Smooth muscle cell (in vitro differentiated cells): ENCODE measurements at regions not wholly inside any gene's neighbourhood (a gene's known extent, or its start where the extent isn't known, plus 50 kb on each side); places are given as distances from the start of the nearest gene placed in this dataset.

Experiments used
- DNase-seq: peaks from one replicate; lab custom pipeline; 2025; ENCODE audit not compliant: unreplicated experiment; lab: John Stamatoyannopoulos, UW
- H2AFZ ChIP-seq: fragments of 200-600 bp; sonication (generic); 2 replicates; pipeline ENCODE4 v1.6.0; 2016; ENCODE audit warnings: antibody characterized with exemption, low read depth, mild to moderate bottlenecking
- H3F3A ChIP-seq: fragments of 200-600 bp; sonication (generic); 2 replicates; pipeline ENCODE4 v1.6.0; 2017; ENCODE audit warnings: antibody characterized with exemption, low read depth
- H3K27ac ChIP-seq: fragments of 200-600 bp; sonication (generic); 2 replicates; pipeline ENCODE4 v1.5.1; 2016; ENCODE audit warnings: low read depth, mild to moderate bottlenecking
- H3K27me3 ChIP-seq: fragments of 200-600 bp; sonication (generic); 2 replicates; pipeline ENCODE4 v1.6.1; 2016; ENCODE audit warnings: low read depth, mild to moderate bottlenecking
- H3K36me3 ChIP-seq: fragments of 200-600 bp; sonication (generic); 2 replicates; pipeline ENCODE4 v1.5.1; 2016; ENCODE audit warnings: low read depth
- H3K4me1 ChIP-seq: fragments of 200-600 bp; sonication (generic); 2 replicates; pipeline ENCODE4 v1.5.1; 2016; ENCODE audit warnings: low read depth
- H3K4me2 ChIP-seq: fragments of 200-600 bp; sonication (generic); 2 replicates; pipeline ENCODE4 v1.6.0; 2016; ENCODE audit warnings: mild to moderate bottlenecking
- H3K4me3 ChIP-seq: fragments of 200-600 bp; sonication (generic); 2 replicates; pipeline ENCODE4 v1.5.1; 2016; ENCODE audit warnings: mild to moderate bottlenecking
- H3K79me2 ChIP-seq: fragments of 200-600 bp; sonication (generic); 2 replicates; pipeline ENCODE4 v1.6.0; 2016; ENCODE audit warnings: low read depth, mild to moderate bottlenecking
- H3K9ac ChIP-seq: fragments of 200-600 bp; sonication (generic); 2 replicates; pipeline ENCODE4 v1.6.0; 2016; ENCODE audit warnings: low read depth
- H3K9me3 ChIP-seq: fragments of 200-600 bp; sonication (generic); replicated peaks from 2 replicates; pipeline ENCODE4 v1.5.1; 2016; ENCODE audit warnings: low read depth
- H4K20me1 ChIP-seq: fragments of 200-600 bp; sonication (generic); 2 replicates; pipeline ENCODE4 v1.6.0; 2016; ENCODE audit warnings: low read depth
- CTCF ChIP-seq: fragments of 200-600 bp; sonication (generic); IDR thresholded peaks from 2 replicates; pipeline ENCODE4 v1.5.1; 2017; ENCODE audit warnings: borderline replicate concordance, mild to moderate bottlenecking, antibody characterized with exemption; ENCODE audit not compliant: insufficient read depth, poor library complexity, severe bottlenecking
- WGBS: methylation state at CpG from one replicate; pipeline ENCODE4 v1.1.7; 2016; ENCODE audit warnings: low lambda C conversion rate; 5-methylcytosine and 5-hydroxymethylcytosine counted together

GRCh38 chr3:72317491-72317890 lies 530.8 kb downstream of the SHQ1 start:
- no peak overlapping the region for H3K27ac ChIP-seq
- H3K79me2 ChIP-seq: no peaks in the 10 kb centered on the region
- H4K20me1 ChIP-seq: no peaks in the 10 kb centered on the region
- no peak overlapping the region for H3K9ac ChIP-seq
- no peaks in the 10 kb centered on the region for H3K4me1 ChIP-seq
- H3K9me3 ChIP-seq: no peaks in the 10 kb centered on the region
- H2AFZ ChIP-seq: no peak overlapping the region
- H3K36me3 ChIP-seq: no peaks in the 10 kb centered on the region
- TF ChIP-seq CTCF: no peak
- no peak overlapping the region for H3K4me2 ChIP-seq
- WGBS: 84% methylated on average over 7 of the region's 7 CpGs
- H3K27me3 ChIP-seq: no peaks in the 10 kb centered on the region
- H3K4me3 ChIP-seq: no peak overlapping the region
- DNase-seq: no peak
- no peaks in the 10 kb centered on the region for H3F3A ChIP-seq

- Histone ChIP-seq H4K20me1 (no peaks in the 10 kb centered on the region), H3K9me3 (no peaks in the 10 kb centered on the region), H3K27me3 (no peaks in the 10 kb centered on the region), H3K27ac (no peak overlapping the region), H3F3A (no peaks in the 10 kb centered on the region), H3K79me2 (no peaks in the 10 kb centered on the region), H3K4me1 (no peaks in the 10 kb centered on the region), H3K9ac (no peak overlapping the region), H3K4me2 (no peak overlapping the region), H3K36me3 (no peaks in the 10 kb centered on the region), H3K4me3 (no peak overlapping the region), H2AFZ (no peak overlapping the region)
- DNase-seq: no peak
- WGBS: 90% methylated on average over 13 of the region's 13 CpGs
- TF ChIP-seq CTCF: no peak
Observed at GRCh38 chr3:72316501-72317279, 531.6 kb downstream of the SHQ1 start.

GRCh38 chr3:72313308-72313707 lies 528.4 kb upstream of the PROK2 start:
- H3K36me3 ChIP-seq: no peaks in the 10 kb centered on the region
- H3K79me2 ChIP-seq: no peaks in the 10 kb centered on the region
- H3K9ac ChIP-seq: no peak overlapping the region
- H4K20me1 ChIP-seq: no peaks in the 10 kb centered on the region
- no peaks in the 10 kb centered on the region for H3F3A ChIP-seq
- no peak for TF ChIP-seq CTCF
- H3K4me3 ChIP-seq: no peak overlapping the region
- no peak overlapping the region for H3K27ac ChIP-seq
- H3K4me1 ChIP-seq: no peaks in the 10 kb centered on the region
- no peak overlapping the region for H2AFZ ChIP-seq
- 96% methylated on average over 1 of the region's 1 CpG for WGBS
- H3K4me2 ChIP-seq: no peak overlapping the region
- DNase-seq: no peak
- H3K9me3 ChIP-seq: no peaks in the 10 kb centered on the region
- H3K27me3 ChIP-seq: no peaks in the 10 kb centered on the region

- Histone ChIP-seq H3K4me1 (no peaks in the 10 kb centered on the region), H3F3A (no peaks in the 10 kb centered on the region), H3K4me2 (no peak overlapping the region), H3K36me3 (no peaks in the 10 kb centered on the region), H2AFZ (no peak overlapping the region), H3K9ac (no peak overlapping the region), H3K4me3 (no peak overlapping the region), H3K79me2 (no peaks in the 10 kb centered on the region), H3K27ac (no peak overlapping the region), H4K20me1 (no peaks in the 10 kb centered on the region), H3K27me3 (no peaks in the 10 kb centered on the region), H3K9me3 (no peaks in the 10 kb centered on the region)
- DNase-seq: no peak
- no peak for TF ChIP-seq CTCF
- WGBS: 82% methylated on average over 6 of the region's 6 CpGs
Observed at GRCh38 chr3:72312339-72312738, 527.4 kb upstream of the PROK2 start.
